B cell (primary cell): ENCODE measurements at regions not wholly inside any gene's neighbourhood (a gene's known extent, or its start where the extent isn't known, plus 50 kb on each side); places are given as distances from the start of the nearest gene placed in this dataset.

Experiments used
- ATAC-seq: fragments of 200-7000 bp; cut with Tn5 transposase; one replicate; pipeline ENCODE4 v1.10.0; 2021; ENCODE audit warnings: low read depth, mild to moderate bottlenecking, moderate number of reproducible peaks, moderate library complexity
- CTCF ChIA-PET: fragments of 350-600 bp; sonication (Branson Sonifier 250); formaldehyde crosslinking; loops from one replicate; lab custom pipeline; 2021; ENCODE audit warnings: antibody characterized with exemption, inconsistent platforms; lab: Charles Lee
- POLR2A ChIA-PET: fragments of 350-600 bp; sonication (Branson Sonifier 250); formaldehyde crosslinking; loops from one replicate; lab custom pipeline; 2021; ENCODE audit warnings: antibody characterized with exemption; lab: Charles Lee
- DNase-seq: peaks from one replicate; pipeline ENCODE4 v3.0.0; 2013
- H2AFZ ChIP-seq: 2 replicates; pipeline ENCODE4 v1.6.1; 2012; ENCODE audit warnings: mild to moderate bottlenecking, low read depth, low read length; ENCODE audit not compliant: insufficient read depth, poor library complexity, severe bottlenecking
- H3K27ac ChIP-seq, 2 donors: 1 replicate in 1 of 2; 2 replicates in 1 of 2; pipeline ENCODE4 v1.5.1; 2012 to 2013; ENCODE audit warnings: low read length in 2 of 2, mild to moderate bottlenecking in 2 of 2, moderate library complexity in 1 of 2
- H3K27me3 ChIP-seq, 4 experiments: fragments of 200-600 bp in 1 of 4; sonication (generic) in 1 of 4; replicated peaks in 1 of 4; 1 replicate in 2 of 4; 2 replicates in 2 of 4; pipeline versions ENCODE4 v1.6.1 to v1.7.0; 2013 to 2016; ENCODE audit warnings: low read length in 3 of 4, mild to moderate bottlenecking in 2 of 4, mixed read lengths in 1 of 4, moderate library complexity in 1 of 4; ENCODE audit not compliant: insufficient read depth in 4 of 4, control insufficient read depth in 3 of 4; ENCODE audit errors: control extremely low read depth in 1 of 4
- H3K36me3 ChIP-seq, 2 experiments: replicated peaks in 1 of 2; 1 replicate in 1 of 2; 2 replicates in 1 of 2; pipeline versions ENCODE4 v1.6.1 to v1.7.1; 2013; ENCODE audit warnings: low read length in 1 of 2; ENCODE audit not compliant: insufficient read depth in 2 of 2, control insufficient read depth in 1 of 2; ENCODE audit errors: control extremely low read depth in 1 of 2, extremely low read depth in 1 of 2
- H3K4me1 ChIP-seq, 2 donors: fragments of 200-600 bp in 1 of 2; sonication (generic) in 1 of 2; 1 replicate in 1 of 2; 2 replicates in 1 of 2; pipeline versions ENCODE4 v1.5.1 to v1.6.1; 2013 to 2017; ENCODE audit warnings: low read length in 2 of 2; ENCODE audit not compliant: control insufficient read depth in 2 of 2, insufficient read depth in 2 of 2
- H3K4me2 ChIP-seq: replicated peaks from 2 replicates; pipeline ENCODE3; 2012; ENCODE audit warnings: mild to moderate bottlenecking, low read depth, low read length; ENCODE audit not compliant: poor library complexity, severe bottlenecking
- H3K4me3 ChIP-seq, 5 experiments: fragments of 200-600 bp in 1 of 5; sonication (generic) in 1 of 5; 1 replicate in 3 of 5; 2 replicates in 2 of 5; pipeline versions ENCODE4 v1.5.1 to v1.7.0; 2011 to 2016; ENCODE audit warnings: low read length in 4 of 5, mild to moderate bottlenecking in 4 of 5, low read depth in 2 of 5, control low read depth in 1 of 5, moderate library complexity in 1 of 5; ENCODE audit not compliant: insufficient read depth in 1 of 5; ENCODE audit errors: control extremely low read depth in 1 of 5, extremely low read depth in 1 of 5
- H3K79me2 ChIP-seq: fragments of 200-600 bp; sonication (generic); one replicate; pipeline ENCODE4 v1.6.0; 2016; ENCODE audit warnings: low read length; ENCODE audit not compliant: control insufficient read depth, insufficient read depth
- H3K9ac ChIP-seq: fragments of 200-600 bp; sonication (generic); 2 replicates; pipeline ENCODE4 v1.6.1; 2017; ENCODE audit warnings: mild to moderate bottlenecking, low read length, moderate library complexity
- H3K9me3 ChIP-seq, 3 donors: one replicate each; pipeline versions ENCODE4 v1.6.1 to v1.7.1; 2013; ENCODE audit warnings: low read length in 2 of 3; ENCODE audit not compliant: control insufficient read depth in 2 of 3, insufficient read depth in 1 of 3; ENCODE audit errors: control extremely low read depth in 1 of 3
- H4K20me1 ChIP-seq: 2 replicates; pipeline ENCODE4 v1.6.0; 2012; ENCODE audit warnings: mild to moderate bottlenecking, low read length; ENCODE audit not compliant: insufficient read depth, control insufficient read depth, poor library complexity, severe bottlenecking
- H3K27ac Mint-ChIP-seq: one replicate; pipeline ENCODE4 v1.8.0; 2021; ENCODE audit warnings: mixed read lengths
- H3K27me3 Mint-ChIP-seq: one replicate; pipeline ENCODE4 v1.8.0; 2021; ENCODE audit warnings: mixed read lengths
- H3K4me1 Mint-ChIP-seq: one replicate; pipeline ENCODE4 v1.8.0; 2021; ENCODE audit warnings: mixed read lengths
- H3K4me3 Mint-ChIP-seq: one replicate; pipeline ENCODE4 v1.8.0; 2021; ENCODE audit warnings: mixed read lengths
- H3K9me3 Mint-ChIP-seq: one replicate; pipeline ENCODE4 v1.8.0; 2022; ENCODE audit warnings: mixed read lengths; ENCODE audit not compliant: insufficient read depth
- EZH2 ChIP-seq: IDR thresholded peaks from 2 replicates; pipeline ENCODE4 v1.6.1; 2012; ENCODE audit warnings: borderline replicate concordance, low read depth, mild to moderate bottlenecking, moderate library complexity, low read length; ENCODE audit not compliant: insufficient read depth, poor library complexity, severe bottlenecking
- WGBS: methylation state at CpG from one replicate; pipeline ENCODE4 v1.1.5; 2013; ENCODE audit warnings: missing lambda C conversion rate; ENCODE audit not compliant: insufficient coverage; 5-methylcytosine and 5-hydroxymethylcytosine counted together
- intact Hi-C: fragments of 100-400 bp; cut with micrococcal nuclease; formaldehyde crosslinking; loops from one replicate; pipeline ENCODE4 v1.10.0; 2022
- TF ChIP-seq, protein P1 (sequence below): fragments of 200-600 bp; IDR thresholded peaks from one replicate; pipeline ENCODE4 v1.8.0; 2022; ENCODE audit warnings: antibody characterized with exemption, mild to moderate bottlenecking

DNA sequence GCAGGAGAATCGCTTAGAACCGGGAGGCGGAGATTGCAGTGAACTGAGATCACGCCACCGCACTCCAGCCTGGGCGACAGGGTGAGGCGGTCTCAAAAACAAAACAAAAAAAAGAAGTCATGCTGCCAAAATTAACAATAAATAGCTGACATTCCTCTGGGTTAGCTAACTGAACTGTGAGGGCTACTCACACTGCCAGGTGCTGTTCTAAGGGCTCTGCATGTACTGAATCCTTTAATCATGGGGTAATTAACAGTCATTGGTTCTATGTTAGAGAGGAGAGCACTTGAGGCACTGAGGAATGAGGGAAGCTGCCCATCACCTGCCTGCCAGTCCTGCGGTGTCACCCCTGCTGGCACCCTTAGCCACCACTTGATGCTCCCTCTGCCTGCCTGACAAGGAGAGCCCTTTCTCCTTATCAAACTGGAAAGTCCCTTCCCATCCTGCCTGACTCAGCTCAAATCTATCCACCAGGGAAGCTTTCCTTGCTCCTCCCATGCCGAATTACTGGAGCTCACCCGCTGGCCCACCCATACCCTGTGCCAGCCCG is 73.0 kb upstream of the RIOK3 start:
- no peak for TF ChIP-seq EZH2
- TF ChIP-seq, protein P1, sequence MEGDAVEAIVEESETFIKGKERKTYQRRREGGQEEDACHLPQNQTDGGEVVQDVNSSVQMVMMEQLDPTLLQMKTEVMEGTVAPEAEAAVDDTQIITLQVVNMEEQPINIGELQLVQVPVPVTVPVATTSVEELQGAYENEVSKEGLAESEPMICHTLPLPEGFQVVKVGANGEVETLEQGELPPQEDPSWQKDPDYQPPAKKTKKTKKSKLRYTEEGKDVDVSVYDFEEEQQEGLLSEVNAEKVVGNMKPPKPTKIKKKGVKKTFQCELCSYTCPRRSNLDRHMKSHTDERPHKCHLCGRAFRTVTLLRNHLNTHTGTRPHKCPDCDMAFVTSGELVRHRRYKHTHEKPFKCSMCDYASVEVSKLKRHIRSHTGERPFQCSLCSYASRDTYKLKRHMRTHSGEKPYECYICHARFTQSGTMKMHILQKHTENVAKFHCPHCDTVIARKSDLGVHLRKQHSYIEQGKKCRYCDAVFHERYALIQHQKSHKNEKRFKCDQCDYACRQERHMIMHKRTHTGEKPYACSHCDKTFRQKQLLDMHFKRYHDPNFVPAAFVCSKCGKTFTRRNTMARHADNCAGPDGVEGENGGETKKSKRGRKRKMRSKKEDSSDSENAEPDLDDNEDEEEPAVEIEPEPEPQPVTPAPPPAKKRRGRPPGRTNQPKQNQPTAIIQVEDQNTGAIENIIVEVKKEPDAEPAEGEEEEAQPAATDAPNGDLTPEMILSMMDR: no peak
- no peaks in the 10 kb centered on the region for H4K20me1 ChIP-seq
- no peaks in the 10 kb centered on the region for H3K27me3 ChIP-seq
- H3K9me3 ChIP-seq: no peaks in the 10 kb centered on the region
- 98% methylated on average over 11 of the region's 11 CpGs for WGBS
- ChIA-PET CTCF (interaction anchor here (0.6 to 6.1 kb wide), 13 partner anchors 15 to 580 kb away, joined by 3 to 78 read pairs (median 13); partner anchors contain the start of gene CABLES1), POLR2A (no interaction called here)
- H3K4me3 ChIP-seq: no peak overlapping the region
- no peak overlapping the region for H3K27ac Mint-ChIP-seq
- no peaks in the 10 kb centered on the region for H3K79me2 ChIP-seq
- no peak overlapping the region for H3K4me2 ChIP-seq
- no peak for DNase-seq
- no peak overlapping the region for H3K4me3 Mint-ChIP-seq
- ATAC-seq: no peak
- H3K9me3 Mint-ChIP-seq: no peaks in the 10 kb centered on the region
- H3K4me1 Mint-ChIP-seq: peaks cover 12% of the 10 kb centered on the region
- no peak overlapping the region for H2AFZ ChIP-seq
- no peaks in the 10 kb centered on the region for H3K27me3 Mint-ChIP-seq
- peaks cover 7 to 9% of the 10 kb centered on the region in 2 donors for H3K4me1 ChIP-seq
- no peak overlapping the region for H3K9ac ChIP-seq
- no peak overlapping the region for H3K27ac ChIP-seq
- intact Hi-C loops: no loop called here
- H3K36me3 ChIP-seq: peaks cover 2 to 26% of the 10 kb centered on the region in 2 experiments

DNA sequence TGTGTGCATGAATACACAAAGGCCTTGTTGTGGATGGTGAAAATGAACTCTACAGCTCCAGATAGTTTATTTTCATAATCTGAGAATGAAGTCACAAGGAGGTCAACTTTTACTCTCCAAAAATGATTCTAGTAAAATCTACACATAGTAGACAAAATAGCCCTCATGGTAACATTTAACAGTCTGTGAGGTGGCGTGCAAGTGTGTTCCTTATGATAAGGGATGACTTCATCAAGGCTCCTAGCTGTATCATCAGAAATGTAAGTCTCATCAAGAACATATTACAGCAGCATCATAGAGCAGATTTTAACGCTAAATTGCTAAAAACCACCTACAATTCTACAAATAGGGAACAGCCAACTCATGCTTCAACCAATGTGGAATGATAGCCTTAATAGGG is 72.3 kb upstream of the RIOK3 start:
- Histone ChIP-seq H3K9me3 (no peaks in the 10 kb centered on the region), H2AFZ (no peak overlapping the region), H4K20me1 (no peaks in the 10 kb centered on the region), H3K27ac (no peak overlapping the region), H3K4me2 (no peak overlapping the region), H3K4me3 (no peak overlapping the region), H3K36me3 (peaks cover 2 to 26% of the 10 kb centered on the region in 2 experiments), H3K9ac (no peak overlapping the region), H3K27me3 (no peaks in the 10 kb centered on the region), H3K79me2 (no peaks in the 10 kb centered on the region), H3K4me1 (peaks cover 12 to 16% of the 10 kb centered on the region in 2 donors)
- no peaks in the 10 kb centered on the region for H3K27me3 Mint-ChIP-seq
- DNase-seq (no peak), ATAC-seq (no peak)
- ChIA-PET CTCF (interaction anchor here (1.4 to 6.1 kb wide), 8 partner anchors 21 to 581 kb away, joined by 3 to 78 read pairs (median 19); partner anchors contain the start of gene CABLES1), POLR2A (no interaction called here)
- intact Hi-C loops: no loop called here
- no peak for TF ChIP-seq EZH2
- TF ChIP-seq, protein P1: no peak
- no CpG with 5 or more reads among the region's 2 CpGs for WGBS
- H3K27ac Mint-ChIP-seq: no peak overlapping the region
- peaks cover 18% of the 10 kb centered on the region for H3K4me1 Mint-ChIP-seq
- H3K9me3 Mint-ChIP-seq: no peaks in the 10 kb centered on the region
- H3K4me3 Mint-ChIP-seq: no peak overlapping the region
